Mammary epithelial cell (primary cell): ENCODE measurements at regions not wholly inside any gene's neighbourhood (a gene's known extent, or its start where the extent isn't known, plus 50 kb on each side); places are given as distances from the start of the nearest gene placed in this dataset.
"Not testable (repeated sequence)": the region's sequence is repeated elsewhere in the genome, so short reads cannot be mapped to it uniquely, and the experiment has no call there.

Experiments
- EZH2 ChIP-seq: IDR thresholded peaks from 2 replicates; pipeline ENCODE4 v1.6.1; 2012; ENCODE audit warnings: low read length, inconsistent platforms, borderline replicate concordance
- TF ChIP-seq, protein P1 (sequence below), 2 donors: IDR thresholded peaks in 1 of 2; conservative IDR thresholded peaks in 1 of 2; 2 replicates each; pipeline ENCODE4 v1.5.1; 2011 to 2012; ENCODE audit warnings: inconsistent platforms in 2 of 2, low read length in 2 of 2, mild to moderate bottlenecking in 2 of 2, control low read depth in 1 of 2, low read depth in 1 of 2; ENCODE audit not compliant: insufficient read depth in 1 of 2; ENCODE audit errors: extremely low read depth in 1 of 2

DNA sequence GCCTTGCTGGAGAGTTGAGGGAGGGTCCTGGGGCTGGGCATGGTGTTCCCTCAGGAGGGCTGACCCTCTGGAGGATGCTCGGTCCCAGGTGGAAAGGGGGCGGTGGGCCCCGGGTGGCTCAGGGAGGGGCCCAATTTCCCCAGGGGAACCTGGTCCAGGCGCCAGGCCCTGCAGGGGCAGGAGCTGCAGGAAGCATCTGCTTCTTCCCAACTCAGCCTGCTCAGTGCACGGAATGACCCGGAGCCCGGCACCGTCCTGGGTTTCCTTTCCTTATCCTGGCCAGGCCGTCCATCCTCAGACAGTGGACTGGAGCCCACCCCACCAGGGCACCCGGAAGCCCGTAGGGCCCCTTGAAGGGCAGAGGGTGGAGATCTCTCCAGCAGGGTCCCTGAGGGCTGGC lies 235.9 kb downstream of the TMEM121 start:
- TF ChIP-seq, protein P1, sequence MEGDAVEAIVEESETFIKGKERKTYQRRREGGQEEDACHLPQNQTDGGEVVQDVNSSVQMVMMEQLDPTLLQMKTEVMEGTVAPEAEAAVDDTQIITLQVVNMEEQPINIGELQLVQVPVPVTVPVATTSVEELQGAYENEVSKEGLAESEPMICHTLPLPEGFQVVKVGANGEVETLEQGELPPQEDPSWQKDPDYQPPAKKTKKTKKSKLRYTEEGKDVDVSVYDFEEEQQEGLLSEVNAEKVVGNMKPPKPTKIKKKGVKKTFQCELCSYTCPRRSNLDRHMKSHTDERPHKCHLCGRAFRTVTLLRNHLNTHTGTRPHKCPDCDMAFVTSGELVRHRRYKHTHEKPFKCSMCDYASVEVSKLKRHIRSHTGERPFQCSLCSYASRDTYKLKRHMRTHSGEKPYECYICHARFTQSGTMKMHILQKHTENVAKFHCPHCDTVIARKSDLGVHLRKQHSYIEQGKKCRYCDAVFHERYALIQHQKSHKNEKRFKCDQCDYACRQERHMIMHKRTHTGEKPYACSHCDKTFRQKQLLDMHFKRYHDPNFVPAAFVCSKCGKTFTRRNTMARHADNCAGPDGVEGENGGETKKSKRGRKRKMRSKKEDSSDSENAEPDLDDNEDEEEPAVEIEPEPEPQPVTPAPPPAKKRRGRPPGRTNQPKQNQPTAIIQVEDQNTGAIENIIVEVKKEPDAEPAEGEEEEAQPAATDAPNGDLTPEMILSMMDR (conservative IDR thresholded peaks at IDR 0.05 in 1 of 2, IDR thresholded peaks at IDR 0.05 in 1 of 2; ENCODE audit: extremely low read depth in 1 of 2, insufficient read depth in 1 of 2, low read depth in 1 of 2, low read length in 2 of 2) = not testable (repeated sequence)
- not testable (repeated sequence) for TF ChIP-seq EZH2
